ENCODE measurements at regions not wholly inside any gene's neighbourhood (a gene's known extent, or its start where the extent isn't known, plus 50 kb on each side); places are given as distances from the start of the nearest gene placed in this dataset.
"Not testable (repeated sequence)": the region's sequence is repeated elsewhere in the genome, so short reads cannot be mapped to it uniquely, and the experiment has no call there.

DNA sequence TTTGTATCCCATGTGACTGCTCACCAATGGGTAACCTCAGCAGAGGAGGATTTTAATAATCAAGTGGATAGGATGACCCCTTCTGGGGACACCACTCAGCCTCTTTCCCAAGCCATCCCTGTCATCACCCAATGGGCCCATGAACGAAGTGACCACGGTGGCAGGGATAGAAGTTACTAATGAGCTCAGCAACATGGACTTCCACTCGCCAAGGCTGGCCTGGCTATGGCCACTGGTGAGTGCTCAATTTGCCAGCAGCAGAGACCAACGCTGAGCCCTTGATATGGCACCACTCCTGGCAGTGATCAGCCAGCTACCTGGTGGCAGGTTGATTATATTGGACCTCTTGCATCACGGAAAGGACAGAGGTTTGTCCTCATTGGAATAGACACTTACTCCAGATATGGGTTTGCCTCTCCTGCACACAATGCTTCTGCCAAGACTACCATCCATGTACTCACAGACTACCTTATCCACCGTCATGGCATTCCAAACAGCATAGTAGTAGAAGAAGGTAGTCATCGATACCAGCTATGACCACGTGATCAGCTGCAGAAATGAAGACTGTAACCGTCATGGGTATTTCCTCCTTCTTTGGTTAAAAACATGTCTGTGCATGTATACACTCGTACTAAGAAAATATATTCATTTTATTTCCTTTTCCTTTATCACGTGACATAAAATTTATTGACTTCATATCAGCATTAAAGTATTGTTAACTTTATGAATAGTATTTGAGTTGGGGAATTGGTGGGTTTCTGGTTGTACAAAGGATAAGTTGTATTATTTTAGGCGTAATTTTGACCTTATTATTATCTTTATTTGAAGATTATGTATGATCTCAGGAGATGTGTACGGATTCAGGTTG, 562.6 kb downstream of the PTPRU start:
- no peak for DNase-seq

DNA sequence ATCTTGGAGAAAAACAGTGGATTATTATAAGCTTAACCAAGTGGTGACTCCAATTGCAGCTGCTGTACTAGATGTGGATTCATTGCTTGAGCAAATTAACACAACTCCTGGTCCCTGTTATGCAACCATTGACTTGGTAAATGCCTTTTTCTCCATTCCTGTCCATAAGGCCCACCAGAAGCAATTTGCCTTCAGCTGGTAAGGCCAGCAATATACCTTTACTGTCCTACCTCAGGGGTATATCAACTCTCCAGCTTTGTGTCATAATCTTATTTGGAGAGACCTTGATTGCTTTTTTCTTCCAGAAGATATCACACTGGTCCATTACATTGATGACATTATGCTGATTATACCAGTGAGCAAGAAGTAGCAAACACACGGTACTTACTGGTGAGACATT, 560.8 kb downstream of the PTPRU start:
- not testable (repeated sequence) for DNase-seq

DNA sequence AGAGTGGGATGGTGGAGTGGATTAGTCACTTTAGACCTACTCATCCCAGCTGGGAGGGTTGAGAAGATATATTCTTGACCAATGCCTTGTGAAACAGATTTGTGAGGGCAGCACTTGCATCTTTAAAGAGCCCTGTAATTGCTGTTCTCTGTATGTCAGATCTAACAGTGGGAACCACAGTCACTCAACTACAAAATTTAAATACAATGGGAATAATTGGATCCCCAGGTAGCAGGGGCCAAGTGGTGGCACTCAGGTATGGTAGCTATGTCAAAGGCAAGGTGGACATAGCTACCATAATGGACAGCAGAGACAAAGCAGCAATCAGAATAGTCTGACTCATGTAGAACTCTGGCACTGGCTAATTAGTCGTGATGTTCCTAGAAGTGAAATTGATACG, 559.6 kb downstream of the PTPRU start:
- DNase-seq: not testable (repeated sequence)

DNA sequence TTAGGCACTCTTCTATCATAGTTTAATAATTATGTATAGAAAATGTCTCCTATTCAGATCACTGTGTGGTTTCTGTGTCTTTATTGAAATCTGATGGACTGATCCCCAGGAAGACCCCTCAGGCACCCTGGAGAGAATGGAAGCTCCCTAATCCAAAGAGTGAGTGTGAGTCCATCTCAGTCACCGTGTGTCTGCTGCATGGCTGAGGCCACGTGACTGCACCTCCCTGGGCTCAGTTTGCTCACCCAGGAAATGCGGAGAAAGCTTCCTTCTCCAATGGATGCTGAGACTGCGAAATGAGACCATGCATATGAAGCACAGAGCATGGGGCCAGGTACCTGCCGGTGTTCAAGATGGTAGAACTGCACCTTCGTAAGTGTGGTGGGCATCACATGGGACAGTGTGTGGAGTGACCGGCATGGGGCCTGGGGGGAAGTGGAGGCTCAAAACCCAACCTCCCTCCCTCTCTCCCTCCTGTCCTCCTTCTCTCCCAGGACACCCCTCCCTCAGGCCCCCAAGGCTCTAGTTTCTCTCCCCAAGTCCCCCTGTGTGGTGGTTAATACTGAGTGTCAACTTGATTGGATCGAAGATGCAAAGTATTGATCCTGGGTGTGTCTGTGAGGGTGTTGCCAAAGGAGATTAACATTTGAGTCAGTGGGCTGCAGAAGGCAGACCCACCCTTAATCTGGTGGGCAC, 557.5 kb downstream of the PTPRU start:
- no peak for DNase-seq

DNA sequence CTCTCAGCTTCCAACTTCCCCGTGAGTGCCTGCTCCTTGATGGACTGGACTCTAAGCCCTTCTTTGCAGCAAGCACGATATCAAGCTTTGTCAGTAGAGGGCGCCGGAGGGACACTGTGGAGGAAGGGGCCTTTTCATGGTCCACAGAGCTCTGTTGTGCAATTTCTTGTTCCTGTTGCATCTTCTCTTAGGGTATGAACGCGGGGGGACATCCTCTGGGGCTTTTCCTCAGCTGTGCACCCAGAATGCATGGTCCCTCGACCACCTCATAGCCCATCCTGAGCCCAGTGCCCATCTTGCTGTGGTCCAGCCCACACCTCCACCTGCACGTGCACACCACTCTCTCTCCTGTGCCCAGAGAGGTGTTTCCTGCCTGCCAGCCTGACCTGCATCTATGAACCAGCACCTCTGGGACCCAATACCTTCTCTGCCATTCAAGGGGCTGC, 556.8 kb downstream of the PTPRU start:
- peak; percentile 83 for DNase-seq

DNA sequence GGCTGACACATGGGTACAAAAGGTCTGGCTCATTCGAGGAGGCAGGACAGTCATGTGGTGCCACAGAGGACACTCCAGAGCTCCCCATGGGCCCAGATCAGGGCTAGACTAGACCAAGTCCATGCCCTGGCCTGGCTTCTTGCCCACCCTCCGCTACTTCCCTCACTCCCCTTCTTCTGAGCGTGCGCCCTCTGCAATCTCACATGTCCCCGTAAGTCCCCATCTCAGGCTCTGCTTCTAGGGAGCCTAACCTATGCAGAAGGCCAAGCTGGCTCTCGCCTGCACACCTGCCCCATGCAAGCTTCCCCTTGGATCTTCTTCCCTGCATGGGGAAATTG, 553.6 kb downstream of the PTPRU start:
- DNase-seq: no peak

DNA sequence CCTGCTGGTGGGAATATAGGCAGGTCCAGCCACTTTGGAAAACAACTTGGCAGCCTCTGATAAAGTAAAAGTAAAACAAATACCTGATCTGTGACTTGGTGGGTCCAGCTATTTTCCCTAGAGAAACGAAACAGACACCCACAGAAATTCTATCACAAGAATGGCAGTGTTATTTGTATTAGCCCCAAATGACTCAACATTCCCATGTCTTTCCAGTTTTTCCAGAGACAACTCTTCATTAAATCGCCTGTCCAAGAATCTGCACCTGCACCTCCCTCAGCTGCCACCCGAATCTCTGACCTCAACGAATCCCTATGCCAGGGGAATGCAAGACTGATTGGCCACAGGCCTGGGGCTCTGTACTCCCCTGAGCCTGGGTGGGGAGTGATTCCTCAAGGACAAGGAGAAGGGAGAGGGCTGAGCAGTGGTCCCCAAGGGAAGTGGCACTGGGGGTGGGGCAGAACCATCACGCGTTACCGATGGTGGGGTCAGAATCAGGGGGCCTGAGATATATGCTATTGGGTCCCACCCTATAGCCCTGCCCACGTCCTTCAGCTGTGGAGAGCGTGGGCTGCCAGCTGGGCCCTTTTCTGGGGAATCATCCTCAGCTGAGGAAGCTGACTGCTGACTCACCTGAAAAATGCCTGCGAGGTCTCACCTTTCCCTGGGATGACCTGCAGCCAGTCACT, 553.0 kb downstream of the PTPRU start:
- no peak for DNase-seq

DNA sequence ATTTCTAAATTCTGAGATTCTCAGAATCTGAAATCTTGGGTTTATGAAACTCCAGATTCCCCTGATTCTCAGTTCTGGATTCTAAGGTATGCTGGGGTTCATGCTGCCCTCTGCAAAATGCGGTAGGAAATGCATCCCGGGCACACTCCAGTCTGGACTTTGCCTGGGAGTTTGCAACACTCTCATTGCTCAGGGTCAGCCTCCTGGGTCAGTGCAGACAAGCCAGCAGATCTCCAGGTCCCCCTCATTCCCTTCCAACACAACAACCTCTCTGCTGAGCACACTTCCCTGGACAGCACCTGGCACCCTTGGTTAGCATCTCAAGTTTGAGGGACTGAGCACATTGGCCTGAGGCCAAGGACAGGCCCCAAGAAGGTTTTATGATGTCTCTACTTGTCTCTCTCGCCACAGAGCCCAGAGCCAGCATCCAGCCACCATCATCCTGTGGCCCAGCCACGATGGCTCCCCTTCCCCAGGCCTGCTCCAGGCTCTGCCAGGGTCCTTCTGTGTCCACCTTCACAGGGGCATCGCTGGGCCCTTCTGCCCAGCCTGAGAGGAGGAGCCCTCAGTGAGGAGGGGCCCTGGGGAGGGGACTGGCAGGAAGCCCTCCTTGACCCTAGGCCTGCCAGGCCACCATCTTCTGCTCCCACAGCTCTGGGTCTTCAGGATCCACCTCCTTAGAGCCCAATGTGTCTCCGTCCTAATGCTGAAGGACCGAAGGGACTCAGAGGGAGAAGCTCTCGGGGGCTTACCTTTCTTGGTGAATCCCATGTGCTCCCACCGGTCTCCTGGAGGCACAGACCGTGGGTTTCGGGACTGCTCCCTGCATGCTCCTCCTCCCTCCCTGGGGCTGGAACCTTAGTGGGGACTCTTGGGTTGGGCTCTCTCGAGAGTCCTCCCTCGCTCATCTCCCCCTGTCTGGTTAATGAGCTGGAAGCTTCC, 550.7 kb downstream of the PTPRU start:
- no peak for DNase-seq

DNA sequence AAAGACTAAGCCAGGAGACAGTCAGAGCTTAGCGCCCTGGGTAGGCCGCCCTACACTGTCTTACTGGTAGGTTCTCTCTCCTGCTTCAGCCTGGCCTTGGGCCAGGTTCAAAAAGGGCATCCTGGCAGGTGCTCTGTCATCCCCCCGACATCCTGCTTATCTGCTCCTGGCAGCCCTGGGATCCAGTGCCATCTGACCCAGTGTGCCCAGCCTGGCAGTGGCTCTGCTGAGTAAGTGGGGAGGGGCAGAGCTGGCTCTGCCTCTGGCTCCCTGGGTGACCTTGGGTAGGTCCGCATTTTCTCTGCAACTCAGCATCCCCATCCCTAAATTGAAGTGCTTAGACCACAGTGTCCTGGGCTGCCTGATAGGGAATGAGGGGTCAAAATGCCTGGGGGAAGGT, 549.9 kb downstream of the PTPRU start:
- peak; percentile 56 for DNase-seq

DNA sequence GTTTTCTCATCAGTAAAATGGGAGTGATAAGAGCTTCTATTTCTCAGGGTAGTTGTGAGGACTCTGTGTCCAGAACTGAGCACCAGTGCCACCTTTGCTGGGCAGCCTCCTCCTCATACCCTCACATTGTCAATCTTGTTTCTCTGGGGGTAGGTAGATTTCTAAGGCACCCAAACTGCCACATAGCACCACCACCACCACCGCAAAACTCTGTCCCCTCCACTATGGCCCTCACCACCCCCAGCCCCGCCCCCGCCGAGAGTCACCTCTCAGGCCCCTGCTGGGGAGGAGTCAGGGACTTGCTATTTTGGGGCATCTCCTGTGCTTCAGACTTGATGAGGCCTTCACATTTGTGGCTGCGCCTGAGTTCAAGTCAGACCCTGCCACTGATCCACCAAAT, 549.2 kb downstream of the PTPRU start:
- DNase-seq: no peak

DNA sequence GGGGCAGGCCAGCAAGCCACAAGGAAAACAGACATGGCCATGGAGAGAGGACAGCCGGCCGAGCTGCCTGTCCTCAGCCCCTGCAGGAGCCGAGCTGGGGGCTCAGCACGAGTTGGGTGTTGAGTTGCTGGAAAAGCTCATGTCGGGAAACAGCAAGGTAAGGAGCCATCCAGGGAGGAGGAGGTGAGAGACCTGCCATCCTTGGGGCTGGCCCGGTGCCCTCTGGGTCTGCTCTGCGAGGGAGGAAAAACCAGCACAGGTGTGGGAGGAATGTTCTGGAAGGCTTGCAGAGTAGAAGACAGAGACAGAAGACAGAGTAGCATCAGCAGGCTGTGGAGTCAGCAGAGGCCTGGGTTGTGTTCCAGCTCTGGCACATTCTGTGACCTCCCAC, 548.8 kb downstream of the PTPRU start:
- no peak for DNase-seq

DNA sequence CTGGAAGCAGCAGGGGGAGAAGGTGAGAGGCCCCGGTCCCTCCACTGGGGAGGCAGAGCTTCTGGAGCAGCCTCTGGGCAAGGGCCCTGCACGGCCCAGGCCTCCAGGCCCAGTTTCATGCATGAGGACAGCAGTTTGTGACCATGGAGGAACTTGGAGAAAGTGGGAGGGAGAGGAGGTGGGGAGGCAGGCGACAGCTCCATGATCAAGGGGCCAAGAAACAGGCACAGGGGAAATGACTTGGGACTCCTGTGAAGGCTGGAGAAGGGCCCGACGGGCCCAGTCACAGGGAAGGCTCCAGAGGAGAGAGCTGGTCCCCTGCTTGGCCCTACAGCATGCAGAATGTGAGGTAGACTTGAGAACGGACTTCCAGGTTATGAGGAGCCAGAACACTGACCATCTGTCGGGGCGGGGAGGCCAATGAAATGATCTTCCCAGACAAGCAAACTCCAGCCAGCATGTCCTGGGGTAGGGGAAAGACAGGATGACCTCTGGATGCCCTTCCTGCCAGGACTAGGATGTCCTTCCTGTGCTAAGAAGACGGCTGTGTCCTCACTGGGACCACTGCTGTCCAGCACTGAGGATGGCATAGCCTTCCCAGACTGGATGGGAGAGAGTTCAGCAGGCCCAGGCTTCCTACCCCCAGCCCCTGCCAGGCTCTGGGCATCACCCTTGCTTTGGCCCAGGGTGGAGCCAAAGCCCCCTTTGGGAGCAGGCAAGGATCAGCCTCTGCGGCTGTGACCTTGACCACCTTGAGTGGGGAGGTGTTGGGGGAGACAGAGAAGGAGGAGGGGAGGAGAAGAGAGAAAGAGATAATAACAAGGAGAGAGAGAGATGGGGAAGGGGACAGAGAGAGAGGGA, 548.2 kb downstream of the PTPRU start:
- no peak for DNase-seq

DNA sequence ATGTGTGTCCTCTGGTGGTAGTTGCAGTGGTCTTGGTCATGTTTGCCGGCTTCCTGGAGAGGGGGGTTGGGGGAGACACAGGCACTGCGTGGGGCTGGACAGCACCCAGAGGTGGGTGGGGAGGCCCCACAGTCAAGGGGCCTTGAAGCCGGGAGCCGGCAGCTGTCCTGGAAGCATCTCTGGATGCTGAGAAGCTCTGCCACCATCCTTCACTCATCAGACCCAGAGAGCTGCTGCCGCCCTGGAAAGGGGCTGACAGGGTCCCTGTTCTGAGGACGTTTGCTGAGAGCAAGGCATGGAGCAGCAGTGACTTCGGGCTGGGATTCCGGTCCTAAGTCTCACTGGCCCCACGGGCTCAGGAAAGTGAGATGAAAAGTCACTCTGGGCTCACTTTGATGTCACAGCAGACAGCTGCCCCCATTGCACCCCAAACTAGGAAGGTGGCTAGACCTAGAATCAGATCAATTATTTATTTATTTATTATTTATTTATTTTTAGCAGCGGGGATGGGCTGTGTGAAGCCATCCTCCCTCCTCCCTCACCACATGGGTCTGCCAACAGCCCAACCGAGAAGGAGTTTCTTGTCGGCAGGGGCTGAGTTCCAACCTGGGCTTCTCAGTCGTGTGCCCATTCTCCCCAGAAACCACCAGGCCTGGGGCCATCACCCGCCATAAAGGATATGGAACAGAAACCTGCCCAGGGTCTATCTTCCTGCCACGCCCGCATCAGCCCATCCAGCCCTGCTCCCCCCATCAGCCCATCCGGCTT, 547.4 kb downstream of the PTPRU start:
- DNase-seq: no peak

DNA sequence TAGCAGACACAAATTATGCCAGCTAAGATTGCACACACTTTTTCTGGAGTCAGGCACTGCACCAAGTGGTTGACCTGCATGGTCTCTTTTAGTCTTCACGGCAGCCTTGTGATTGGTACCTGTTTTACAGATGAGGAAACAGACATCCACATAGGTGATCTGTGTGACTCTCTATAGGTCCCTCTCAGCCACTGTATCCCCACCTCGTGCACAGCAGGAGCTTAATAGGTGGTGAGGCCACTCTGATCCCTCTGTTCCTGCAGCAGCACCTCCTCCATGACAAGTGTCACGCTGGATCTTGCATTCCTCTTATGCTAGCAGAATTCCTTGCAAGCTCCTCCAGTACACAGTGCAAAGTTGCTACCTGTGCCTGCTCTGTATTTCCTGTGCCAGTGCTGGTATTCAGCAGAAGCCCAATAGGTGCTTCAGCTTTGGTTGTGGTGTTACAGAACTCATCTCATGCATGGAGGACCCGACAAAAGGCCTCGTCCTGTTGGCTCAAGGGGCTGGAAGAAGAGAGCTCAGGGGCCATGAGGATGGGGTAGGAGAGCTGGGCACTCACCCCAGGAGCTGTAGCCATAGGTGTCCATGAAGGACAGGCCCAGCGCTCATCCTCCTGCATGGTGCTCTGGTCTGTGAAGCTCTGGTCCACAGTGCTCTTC, 546.7 kb downstream of the PTPRU start:
- DNase-seq: no peak

DNA sequence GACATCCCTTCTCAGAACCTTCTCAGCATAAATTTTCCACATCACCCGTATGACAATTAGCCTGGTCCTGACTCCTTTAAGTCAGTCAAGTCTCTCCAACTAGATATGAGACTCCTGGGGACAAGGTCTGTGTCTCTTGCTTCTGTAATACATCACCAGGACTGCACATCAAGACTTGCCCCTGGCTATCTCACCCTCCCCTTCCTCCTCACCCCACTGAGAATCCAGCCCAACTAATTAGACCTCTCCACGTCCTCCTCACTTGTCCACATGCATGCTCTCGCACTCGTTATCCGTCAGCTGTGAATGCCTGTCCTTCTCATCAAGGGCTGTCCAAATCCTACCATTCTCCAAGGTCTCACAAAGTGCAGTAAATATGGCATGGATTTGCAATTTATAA, 542.8 kb downstream of the PTPRU start:
- no peak for DNase-seq

DNA sequence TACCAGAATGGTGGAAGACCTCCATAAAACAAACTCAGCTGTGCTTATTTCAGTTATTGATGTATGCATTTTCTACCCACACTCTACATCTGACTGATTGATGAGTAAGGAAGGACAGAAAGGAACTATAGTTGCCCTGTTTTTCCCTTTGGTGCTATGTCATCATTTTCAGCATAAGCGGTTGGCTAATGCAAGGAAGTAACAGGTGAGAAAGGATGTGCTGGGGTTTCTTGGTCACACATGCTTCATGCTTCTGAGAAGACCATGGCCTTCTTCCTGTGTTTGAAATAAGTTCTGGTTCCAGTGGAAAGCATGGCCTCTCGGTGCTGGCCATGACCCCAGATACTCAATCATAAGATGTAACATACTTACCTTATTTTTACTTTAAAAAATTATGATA, 541.2 kb downstream of the PTPRU start:
- DNase-seq: no peak

DNA sequence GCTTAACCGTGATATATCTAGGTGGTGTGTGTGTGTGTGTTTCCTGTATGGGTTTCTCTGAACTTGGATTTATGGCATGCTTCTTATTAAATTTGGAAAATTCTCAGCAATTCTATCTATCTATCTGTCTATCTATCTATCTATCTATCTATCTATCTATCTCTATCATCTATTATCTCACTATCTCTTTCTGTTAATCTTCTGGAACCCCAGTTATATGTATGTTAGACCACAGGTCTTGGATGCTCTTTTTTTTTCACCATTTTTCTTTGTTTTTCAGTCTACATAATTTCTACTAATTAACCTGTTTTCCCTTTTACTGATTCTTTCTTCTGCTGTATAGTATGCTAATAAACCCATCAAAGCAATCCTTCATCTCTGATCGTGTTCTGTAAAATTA, 538.0 kb downstream of the PTPRU start:
- no peak for DNase-seq

DNA sequence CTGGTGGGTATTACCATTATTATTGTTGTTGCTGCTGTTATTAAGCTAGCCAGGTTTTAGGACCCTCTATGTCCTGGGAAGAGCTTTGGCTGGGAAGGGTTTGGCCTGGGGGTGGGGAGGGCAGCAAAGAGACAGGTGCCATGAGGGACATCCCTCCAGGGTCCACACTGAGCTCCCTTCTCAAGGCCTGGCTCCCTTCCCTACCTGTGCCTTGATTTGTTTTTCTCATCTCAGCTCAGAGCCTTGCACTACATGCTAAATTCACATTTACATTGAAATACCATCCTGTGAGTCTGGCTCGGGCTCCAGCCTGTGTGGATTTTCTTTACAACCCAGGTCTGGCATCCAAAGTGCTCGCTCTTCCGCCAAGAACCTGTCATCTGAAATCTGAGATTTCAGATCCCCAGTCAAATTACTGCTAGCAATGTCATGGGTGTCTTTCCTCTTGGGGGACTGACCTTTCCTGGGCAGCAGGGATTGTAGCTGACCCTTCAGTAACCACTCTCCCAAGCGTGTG, 536.3 kb downstream of the PTPRU start:
- DNase-seq: no peak

DNA sequence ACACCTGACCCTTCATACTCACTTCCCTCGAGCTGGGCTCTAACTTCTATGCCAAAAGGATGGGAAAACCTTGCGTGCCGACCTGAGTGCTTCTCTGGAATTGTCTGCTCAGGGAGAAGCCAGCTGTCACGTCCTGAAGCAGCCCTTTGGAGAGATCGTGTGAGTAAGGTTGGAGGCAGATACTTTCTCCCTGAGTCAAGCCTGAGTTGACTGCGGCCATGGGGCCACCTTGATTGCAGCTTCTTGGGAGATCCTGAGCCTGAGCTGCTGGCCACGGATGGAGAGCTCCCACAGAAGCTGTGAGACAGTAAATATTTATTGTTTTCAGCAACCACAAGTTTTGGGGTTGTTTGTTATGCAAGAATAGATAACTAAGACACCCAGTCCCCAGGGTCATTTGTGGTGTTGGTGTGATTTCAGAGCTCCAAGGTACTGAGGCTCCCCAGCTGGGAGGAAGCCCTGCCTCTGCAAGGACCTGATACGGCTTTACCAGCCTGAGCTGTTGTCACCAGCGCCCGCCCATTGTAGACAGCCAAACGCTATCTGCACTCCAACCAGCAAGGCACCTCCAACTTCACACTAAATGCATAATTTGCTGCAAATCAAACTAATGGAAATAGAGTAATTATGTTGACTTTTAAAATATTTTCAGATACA, 531.6 kb downstream of the PTPRU start:
- DNase-seq: no peak

Measured in NCI-H1694 (cell line).